Stimulated activated CD8-positive, alpha-beta memory T cell treated with anti-CD3 and anti-CD28 coated beads, Interleukin-15, amount 100 ng/mL, for 1 hour (primary cell): ENCODE measurements at regions not wholly inside any gene's neighbourhood (a gene's known extent, or its start where the extent isn't known, plus 50 kb on each side); places are given as distances from the start of the nearest gene placed in this dataset.

Source experiments
- DNase-seq: peaks from one replicate; pipeline ENCODE4 v3.0.0-alpha.2; 2020; ENCODE audit warnings: low read depth

DNA sequence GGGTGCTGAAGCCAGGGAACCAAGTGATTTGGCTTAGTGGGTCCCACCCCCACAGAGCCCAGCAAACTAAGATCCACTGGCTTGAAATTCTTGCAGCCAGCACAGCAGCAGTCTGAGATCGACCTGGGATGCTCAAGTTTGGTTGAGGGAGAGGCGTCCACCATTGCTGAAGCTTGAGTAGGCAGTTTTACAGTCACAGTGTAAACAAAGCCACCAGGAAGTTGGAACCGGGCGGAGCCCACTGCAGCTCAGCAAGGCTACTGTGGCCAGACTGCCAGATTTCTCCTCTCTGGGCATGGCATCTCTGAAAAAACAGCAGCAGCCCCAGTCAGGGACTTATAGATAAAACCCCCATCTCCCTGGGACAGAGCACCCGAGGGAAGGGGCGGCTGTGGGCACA, 424.1 kb upstream of the TENM4 start:
- DNase-seq: no peak

DNA sequence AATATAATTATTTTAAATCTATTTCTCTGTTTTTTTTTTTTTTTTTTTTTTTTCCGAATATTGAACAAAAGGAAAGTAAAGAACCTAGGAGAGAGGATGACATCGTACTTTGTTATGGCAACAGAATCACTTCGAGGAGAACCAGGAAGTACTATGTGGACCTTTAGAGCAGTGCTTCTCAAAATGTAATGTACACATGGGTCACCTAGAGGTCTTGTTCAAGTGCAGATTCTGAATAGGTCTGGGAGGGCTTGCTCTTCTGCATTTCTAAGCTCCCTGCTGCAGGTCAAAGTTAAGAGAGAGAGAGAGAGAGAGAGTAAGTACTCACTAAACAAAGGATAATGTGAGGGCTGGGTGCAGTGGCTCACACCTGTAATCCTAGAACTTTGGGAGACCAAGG, 419.5 kb upstream of the TENM4 start:
- DNase-seq: no peak

DNA sequence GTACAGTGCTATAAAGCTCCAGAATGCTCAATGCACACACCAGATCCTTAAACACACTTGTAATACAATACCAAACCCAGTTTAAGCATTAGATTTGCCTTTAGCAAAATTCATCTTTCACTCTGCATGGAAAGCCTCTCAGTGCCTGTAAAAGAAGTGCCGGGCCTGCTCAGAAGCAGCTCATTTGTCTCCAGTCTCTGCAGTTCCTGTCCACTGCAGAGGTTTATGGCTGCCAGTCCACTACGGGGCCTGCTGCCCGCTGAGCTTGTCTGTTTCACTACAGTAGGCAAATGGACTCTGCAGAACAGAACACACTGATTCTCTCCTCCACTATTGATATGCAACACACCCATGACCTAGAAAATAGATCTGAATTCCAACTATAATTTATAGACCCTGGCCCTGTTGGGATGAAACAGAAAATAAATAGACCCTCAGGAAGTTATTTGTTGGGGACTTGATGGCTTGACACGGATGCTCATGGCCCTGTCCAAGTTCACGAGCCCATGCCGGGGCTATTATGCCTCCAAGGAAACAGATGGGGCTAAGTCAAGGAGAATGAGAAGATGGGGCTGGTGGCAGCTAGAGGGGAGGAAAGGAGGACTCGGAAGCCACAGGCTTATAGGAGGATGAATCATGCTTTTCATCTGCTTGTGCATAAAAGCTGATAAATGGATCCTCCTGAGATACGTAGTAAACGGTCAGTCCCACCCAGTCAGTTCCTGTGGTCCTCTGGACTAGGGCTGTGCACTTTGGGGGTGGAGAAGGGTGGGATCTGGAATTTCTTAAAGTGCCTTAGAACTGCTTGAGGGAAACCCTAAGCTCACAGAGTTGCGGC, 416.8 kb upstream of the TENM4 start:
- DNase-seq: no peak

DNA sequence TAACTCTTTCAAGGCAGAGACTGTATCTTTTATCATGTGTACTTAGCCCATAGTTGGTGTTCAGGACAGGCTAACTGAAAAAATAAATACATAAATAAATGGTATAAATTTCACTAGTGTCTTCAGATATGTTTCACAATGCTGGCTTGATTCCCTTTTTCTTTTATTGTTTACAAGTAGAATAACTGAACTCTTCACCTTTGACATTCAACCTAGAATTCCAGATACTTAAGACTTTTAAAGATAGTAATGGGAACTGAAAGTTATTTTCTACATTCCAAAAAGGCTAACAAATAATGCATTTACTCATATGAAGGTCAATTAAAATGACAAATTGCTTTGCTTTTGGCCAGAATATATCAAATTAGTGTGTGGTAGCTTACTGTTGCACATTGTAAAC, 411.3 kb upstream of the TENM4 start:
- DNase-seq: no peak

DNA sequence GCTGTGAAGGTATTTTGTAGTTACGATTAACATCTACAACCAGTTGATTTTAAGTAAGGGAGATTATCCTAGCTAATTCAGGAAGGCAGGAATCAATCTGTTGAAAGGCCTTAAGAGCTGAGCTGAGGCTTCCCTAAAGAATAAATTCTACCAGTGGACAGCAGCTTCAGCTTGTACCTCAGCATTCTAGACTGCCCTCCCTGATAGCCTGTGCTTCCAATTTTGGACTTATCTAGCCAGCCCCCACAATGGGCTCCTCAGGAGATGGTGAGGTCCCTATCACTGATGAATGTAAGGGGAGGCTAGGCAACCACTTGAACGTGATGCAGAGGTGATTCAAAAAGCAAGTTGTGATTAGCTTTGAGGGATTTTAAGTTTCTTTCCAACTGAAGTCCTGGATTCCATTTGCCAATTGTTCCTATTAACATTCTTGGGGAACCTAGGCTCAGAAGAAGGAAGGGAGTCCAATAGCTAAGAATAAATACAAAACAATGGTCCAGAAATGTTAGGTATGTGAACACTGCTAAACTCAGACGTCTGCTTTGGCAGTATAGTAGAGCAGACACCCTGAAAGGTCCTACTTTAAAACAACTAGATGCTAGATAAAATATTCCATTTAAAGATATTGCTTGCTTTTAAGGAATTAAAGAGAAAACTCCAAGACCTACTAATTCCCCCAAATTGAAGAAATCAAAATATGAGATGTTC, 404.3 kb upstream of the TENM4 start:
- no peak for DNase-seq

DNA sequence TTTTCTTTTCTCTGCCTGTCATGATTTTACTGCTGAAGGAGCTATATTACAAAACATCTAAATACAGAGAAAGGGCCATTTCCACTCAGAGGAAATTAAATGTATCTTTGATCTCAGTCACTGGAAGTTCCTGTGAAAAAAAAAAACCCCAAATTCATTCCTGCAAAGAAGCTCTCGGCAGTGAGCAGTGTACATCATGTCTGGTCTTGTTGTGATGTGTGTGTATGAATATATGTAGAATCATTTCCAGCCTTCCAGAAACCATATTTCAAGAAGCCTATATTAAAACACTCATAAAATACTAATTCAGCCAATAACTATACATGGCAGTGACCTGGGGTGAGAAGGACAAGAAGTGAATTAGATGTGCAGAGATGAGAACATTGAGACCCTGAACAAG, 393.2 kb upstream of the TENM4 start:
- DNase-seq: no peak

DNA sequence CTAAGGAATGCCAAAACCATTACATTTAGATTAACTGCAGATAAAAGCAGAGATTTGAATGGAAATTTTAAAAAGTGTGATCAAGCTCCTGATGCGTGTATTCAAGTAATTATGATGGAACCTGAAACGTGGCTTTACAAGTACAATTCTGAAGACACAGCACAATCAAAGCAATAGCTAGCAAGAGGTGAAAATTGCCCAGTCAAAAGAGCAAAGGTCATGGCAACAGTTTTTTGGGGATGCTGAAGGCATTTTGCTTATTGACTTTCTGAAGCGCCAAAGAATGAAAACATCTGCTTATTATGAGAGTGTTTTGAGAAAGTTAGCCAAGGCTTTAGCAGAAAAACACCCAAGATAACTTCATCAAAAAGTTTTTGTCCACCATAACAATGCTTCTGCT, 389.6 kb upstream of the TENM4 start:
- DNase-seq: no peak

DNA sequence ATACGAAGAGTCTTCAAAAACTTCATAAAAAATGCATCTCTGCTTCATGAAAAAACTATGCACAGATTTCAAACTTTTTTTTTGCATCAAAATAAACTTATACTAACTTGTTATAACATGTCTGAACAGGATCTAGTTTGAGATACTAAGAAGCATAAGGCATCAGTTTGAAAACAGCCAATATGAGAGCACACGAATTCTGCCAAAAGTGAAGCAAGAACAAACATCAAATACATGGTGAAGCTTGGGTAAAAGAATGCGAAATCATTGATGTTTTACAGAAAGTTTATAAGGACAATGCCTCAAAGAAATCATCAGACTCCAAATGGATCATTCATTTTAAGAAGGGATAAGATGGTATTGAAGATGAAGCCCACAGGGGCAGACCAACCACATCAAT, 389.1 kb upstream of the TENM4 start:
- no peak for DNase-seq

DNA sequence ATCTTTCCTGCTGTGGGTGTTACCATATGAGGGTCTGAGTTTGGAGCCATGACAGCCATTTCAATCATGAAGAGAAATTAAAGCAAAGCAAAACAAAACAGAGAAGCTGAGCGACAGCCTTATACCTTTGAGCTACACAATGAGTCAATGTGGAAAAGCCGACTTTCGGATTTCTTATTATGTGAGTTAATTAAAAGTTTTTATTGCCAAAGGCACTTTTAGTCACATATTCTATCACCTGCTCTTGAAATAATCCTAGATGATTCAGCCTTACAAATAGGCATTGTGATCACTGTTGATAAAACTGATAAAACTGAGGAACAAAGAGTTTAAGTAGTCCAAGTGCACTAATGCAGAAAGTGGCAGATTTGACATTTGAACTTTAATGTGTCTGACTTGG, 381.9 kb upstream of the TENM4 start:
- DNase-seq: no peak

DNA sequence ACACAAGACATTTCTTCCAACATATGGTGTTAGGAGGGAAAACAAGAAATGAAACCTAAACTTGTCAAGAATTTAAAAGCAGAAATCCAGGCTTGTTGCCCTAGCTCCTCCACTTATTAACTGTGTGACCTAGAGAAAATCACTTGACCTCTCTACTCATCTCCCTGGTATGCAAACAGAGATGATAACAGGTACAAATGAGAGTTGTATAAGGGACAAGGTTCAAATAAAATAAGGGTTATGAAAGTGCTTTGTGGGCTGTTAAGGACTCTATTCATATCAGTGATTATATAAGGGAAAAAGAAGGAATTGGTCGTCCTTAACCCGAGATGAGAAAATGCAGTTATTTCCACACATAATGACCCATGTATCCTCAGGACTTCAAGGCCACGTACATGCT, 372.7 kb upstream of the TENM4 start:
- DNase-seq: no peak

DNA sequence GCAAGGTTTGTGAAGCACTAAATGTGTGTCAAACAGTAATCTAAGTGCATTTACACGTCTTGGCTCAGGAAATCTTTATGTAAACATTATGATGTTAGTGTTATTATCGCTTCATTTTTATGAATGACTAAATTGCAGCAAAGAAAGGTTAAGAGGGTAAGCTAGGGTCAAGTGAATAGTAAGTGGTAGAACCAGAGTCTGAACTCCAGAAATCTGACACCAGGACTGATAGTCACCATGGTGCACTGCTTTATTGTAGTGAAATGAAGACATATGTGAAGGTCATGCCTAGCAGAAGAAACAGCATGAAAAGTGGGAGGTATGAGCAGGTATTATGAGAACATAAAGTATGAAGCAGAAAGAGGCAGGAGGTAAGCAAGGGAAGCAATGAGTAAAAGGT, 368.7 kb upstream of the TENM4 start:
- DNase-seq: no peak

DNA sequence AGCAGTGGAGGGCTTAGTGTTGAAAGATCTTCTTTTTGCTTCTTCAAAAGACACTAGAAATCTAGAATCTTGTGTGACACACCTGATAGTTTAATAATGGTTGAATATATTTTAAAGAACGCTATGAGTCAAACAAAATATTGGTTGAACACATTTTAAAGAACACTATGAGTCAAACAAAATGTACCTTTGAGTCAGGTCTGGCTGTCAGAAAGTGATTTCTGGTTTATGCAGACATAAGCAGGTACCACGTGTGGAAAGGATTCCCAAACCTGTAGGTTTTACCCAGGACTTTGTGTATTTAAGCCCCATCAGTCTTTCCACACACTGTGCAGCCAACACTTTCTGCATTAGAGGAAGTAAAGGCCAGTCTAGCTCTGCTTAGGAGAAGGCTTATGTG, 366.7 kb upstream of the TENM4 start:
- DNase-seq: no peak

DNA sequence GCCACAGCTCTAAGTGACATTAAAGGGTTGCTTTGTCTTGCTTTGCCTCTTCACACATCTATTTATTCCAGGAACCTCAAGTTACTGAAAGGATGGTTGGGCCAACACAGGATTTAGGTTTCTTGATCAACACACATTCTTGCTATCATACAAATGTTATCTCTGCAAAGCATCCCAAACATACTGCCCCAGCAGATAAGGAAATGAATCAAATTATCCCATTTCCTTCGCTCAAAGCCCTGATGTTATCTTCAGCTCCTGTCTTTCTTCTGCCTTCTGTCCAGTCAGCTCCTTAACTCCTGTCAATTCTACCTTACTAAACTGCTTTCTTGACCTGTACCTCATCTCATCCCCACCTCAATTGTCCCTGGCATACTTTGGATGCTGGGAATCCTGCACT, 355.9 kb upstream of the TENM4 start:
- no peak for DNase-seq

DNA sequence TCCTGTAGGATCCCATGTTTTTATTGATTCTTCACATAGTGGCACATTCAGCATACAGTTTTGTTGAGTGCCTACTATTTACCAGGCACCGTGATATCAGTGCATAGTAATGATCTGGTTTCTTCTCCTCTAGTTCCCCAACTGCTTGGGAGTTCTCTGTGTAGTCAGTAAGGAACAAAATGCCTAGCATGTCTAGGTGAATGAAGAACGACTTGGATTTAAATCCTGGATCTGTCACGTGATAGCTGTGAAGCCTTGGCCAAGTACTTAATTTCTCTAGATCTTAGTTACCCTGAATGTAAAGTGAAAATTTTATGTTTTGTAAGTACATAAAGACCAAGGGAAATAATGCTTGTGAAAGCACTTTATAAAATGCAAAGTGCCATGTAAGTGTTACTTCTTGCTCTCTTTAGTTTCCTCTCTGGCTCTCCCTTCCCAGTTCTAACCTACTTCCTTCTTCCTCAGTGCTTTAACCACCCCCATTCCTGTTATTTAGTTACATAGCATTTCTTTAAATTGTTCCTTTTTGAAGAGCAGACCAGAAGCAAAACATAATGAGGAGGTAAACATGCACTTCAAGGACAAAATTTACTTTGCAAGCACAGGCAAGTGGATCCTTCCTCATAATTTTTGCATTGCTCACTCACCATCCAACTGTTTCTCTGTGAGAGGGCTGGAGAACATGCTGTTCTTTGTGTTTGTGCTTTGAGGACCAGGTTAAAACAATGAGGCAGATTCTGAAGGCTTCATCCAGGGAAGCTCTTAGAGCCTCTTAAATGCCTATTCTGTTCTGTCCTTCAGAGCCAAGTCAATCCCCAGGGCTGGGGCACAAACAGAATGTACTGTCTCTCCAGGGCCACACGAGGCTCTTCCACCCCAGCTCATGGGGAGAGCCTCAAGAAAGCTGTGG, 353.9 kb upstream of the TENM4 start:
- DNase-seq: no peak

DNA sequence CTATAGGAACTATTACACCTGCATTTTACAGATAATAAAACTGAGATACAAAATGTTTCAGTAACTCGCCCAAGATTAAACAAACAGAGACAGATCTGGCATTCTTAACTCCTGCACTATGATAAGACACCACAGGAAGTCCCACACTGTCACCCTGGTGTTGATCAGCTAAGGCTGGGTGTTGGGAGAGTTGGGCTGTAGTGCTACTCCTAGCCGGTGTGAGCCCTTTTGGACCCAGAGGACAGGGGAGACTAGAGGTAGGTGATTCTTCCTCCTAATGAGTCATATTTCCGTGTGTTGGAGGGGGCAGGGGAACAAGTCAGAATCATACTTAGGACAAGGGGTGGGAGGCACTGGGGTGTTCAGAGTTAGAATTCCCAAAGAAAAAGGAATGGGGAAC, 353.2 kb upstream of the TENM4 start:
- DNase-seq: no peak

DNA sequence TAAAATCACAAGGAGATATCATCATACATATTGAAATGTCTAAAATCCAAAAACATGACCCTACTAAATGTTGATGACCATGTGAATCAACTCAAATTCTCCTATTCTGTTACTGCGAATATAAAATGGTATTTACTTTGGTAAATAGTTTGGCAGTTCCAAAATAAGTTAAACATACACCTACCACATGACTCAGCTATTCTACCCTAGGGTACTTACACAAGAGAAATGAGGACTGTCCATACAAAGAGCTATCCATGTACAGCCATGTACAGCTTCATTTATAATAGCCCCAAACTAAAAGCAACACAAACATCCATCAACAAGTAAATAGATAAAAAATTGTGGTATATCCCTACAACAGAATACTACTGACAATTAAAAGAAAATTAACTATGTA, 346.1 kb upstream of the TENM4 start:
- DNase-seq: no peak

DNA sequence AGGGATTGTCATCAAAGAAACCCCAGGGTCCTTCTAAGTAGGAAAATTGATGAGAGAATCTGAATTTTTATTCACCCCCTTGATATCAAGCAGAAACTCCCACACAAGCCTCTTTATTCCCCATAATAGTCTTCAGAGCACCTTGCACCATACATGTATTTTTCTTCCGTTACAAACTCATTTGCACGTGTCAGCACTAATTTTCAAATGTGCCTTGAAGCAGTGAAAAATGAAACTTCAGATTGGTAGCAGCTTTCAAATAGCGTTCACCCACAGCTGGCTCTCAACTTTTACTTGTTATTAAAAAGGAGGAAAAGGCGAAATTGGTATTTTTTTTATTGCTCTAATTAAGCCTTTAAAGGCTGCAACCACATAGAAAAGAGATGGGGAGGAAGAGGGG, 343.0 kb upstream of the TENM4 start:
- no peak for DNase-seq

DNA sequence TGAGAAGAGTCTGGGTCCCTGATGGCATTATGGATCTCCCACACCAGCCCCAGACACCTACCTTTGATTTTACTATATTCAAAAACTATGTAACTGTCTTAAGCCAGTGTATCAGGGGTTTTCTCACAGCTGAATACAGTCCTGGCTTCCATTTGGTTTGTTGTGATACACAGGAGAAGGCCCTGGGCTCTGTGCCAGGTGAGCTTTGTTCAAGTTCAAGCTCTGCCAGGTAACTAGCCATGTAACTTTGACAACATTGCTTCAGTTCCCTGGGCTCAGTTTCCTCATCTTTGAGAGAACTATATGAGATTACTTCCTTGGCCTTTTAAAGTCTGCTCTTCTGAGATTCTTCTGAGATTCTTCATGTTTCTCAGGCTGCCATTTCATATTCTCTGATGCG, 327.5 kb upstream of the TENM4 start:
- no peak for DNase-seq

DNA sequence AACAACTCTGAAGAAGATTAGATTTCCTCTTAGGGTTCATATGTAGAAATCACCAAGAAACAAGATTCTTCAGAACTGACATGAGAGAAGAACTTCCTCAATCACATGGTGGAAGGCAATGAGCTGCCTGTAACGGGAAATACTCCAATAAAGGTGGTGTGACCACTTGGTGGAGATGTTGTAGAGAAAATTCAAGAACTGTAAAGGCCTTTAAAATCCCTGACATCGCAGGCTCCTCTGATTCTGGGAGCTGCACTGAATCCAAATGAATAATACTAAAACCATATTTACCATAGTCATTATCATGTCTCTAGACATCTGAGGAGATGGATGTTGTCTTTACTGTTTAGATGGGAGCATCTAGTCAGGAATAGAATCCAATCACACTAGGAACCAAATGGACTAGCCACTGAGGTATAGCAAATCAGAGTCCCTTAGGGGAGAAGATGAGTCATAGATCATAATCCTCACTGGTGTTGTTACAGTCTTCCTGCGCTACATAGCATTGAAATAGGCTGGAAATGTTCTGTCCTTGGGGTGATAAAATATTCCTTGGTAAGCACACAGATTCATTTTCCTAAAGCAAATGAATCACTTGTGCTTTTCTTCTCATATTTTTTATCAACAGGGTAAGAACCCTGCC, 321.6 kb upstream of the TENM4 start:
- no peak for DNase-seq

DNA sequence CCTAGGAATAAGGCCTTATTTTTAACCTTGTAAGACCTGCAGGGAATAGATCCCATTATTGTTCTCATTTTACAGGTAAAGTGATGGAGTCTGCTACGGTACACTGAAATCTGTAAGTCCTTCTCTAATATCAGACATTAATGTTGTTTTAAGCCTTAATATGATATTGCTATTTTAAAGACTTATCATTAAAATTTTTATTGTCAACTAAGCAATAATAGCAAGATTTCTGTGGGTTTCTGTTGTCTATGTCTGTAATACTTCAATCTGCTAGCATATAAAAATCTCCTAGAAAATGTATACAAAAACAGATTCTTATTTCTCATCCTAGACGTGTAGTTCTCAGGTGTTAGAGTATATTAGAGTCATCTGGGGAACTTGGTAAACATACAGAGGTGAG, 317.5 kb upstream of the TENM4 start:
- DNase-seq: no peak

DNA sequence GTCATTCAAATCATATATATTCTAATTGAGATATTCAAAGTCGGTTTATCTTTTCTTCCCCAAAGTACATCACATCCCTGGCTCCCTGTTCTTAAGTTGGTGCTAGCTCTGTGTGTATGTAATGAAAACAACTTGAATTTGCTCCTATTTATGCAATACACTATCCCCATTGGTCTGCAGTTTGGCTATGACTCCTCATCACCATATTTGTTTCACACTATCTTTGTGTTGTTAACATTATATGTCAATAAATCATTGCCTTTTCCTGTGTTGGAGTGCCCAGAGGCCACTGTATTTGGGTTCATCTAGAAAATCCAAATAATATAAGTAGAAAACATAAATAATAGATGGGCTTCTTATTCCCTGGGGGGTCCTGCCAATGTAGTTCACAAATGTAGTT, 306.6 kb upstream of the TENM4 start:
- no peak for DNase-seq

DNA sequence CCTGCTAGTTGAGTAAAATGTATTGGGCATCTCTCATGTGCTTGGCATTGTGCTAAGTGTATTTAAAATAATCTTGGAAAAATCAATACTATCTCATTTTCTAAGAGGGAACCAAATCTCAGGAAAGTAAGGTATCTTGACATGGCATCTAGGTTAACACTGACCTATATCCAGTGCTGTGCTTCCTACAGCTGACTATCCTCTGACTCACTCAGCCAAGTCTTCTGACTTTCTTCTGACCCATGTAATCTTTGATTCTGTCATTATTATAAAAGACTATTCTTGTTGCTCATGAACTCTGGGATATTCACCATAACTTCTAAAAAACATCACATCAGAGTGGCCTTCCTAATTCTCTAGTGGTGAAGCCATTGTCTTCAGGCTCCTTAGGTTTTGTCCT, 304.1 kb upstream of the TENM4 start:
- no peak for DNase-seq
